ENCODE measurements at regions not wholly inside any gene's neighbourhood (a gene's known extent, or its start where the extent isn't known, plus 50 kb on each side); places are given as distances from the start of the nearest gene placed in this dataset.
"Not testable (repeated sequence)": the region's sequence is repeated elsewhere in the genome, so short reads cannot be mapped to it uniquely, and the experiment has no call there.

DNA sequence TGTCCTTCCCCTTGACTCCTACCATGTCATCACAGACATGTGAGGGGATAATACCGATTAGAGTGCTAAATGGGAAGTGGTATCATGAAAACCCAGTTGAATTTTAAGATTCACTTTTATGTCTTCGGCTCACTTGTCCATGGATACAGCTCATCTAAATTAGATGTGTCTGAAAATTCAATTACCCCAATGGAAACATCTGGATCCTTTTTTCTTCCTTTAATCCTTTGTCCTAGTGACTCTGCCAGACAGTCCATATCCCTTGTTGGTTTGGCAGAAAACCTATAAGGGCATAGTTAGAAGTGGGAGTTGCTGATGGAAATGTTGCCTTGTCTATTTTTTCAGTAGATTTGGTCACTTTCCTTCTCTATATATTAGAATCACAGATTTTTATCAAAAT lies 271.9 kb downstream of the MTERF1 start:
- CTCF ChIA-PET, result no interaction called here
- TF ChIP-seq CTCF (IDR thresholded peaks at IDR 0.05; ENCODE audit: control extremely low read depth, extremely low read depth, low read depth, missing control alignments), result no peak
- POLR2A ChIA-PET, result no interaction called here
- DNase-seq (ENCODE audit: extremely low spot score), result no peak

DNA sequence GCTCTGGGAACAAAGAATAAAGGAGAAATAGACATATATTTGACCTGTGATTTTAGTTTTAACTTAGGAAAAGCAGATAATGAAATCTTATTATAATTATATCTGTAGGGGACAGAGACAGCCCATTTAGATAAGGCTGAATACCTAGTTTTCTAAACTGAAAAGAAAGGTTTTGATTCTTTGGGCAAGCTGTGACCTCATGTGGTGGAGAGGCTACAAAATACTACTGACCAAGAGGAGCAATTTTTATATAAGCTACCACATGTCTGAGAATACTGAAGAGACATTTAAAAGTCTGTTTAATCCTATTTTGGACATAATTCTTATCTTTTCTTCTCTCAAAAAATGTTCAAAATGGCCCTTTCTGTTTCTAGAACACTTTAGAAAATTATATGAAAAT lies 271.0 kb downstream of the MTERF1 start:
- CTCF ChIA-PET, result no interaction called here
- DNase-seq (ENCODE audit: extremely low spot score), result no peak
- POLR2A ChIA-PET, result no interaction called here
- TF ChIP-seq CTCF (IDR thresholded peaks at IDR 0.05; ENCODE audit: control extremely low read depth, extremely low read depth, low read depth, missing control alignments), result peak; percentile 1

- DNase-seq (ENCODE audit: extremely low spot score), result no peak
- ChIA-PET POLR2A (no interaction called here), CTCF (no interaction called here)
- TF ChIP-seq CTCF (IDR thresholded peaks at IDR 0.05; ENCODE audit: control extremely low read depth, extremely low read depth, low read depth, missing control alignments), result no peak
Measured at GRCh38 chr7:91614431-91614830, 266.1 kb downstream of the MTERF1 start.

DNA sequence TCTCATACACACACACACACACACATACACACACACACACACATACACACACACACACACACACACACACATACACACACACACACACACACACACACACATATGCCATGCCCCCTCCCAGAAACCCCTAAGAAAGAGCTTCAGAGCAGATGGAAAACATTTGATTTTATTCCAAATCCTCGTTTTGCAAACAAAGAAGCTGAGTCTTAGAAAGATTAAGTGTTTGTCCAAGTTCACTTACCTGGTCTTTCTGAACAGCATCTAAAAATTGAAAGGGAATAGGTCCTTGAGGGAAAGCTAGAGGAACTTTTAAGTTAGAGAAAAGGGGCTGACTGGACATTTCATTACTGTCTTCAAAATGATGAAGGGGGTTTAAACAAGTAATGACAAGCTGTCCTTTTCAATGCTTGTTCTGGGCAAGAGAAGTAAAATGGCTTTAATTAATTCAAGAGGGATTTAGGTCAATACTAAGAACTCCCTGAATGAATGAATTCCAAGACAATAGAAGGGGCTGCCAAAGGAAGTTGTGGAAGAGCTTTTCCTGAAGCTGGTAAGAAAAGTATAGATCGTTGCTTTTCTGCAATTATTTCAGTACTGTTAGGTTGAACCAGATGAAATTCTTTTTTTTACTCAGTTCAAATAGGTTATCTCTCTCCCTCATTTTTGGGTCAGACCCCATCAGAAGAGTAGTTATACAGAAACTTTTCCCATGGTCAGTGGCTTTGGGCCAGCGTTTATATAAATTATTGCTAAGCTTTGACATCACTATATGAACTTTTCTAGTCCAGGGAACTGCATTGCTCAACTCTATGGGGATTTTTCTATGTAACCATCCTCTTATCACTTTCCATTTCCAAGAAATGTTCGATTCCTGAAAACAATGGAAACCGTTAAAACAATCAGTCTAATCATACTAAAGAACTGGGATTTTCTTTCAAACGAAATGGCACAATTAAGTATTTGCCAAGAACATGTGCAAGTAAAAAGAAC lies 261.4 kb downstream of the MTERF1 start:
- CTCF ChIA-PET, result interaction anchor here (1.0 kb wide), 1 partner anchor 14 kb away, joined by 4 read pairs; no protein-coding TSS in a partner anchor
- no peak for TF ChIP-seq CTCF (IDR thresholded peaks at IDR 0.05; ENCODE audit: control extremely low read depth, extremely low read depth, low read depth, missing control alignments)
- DNase-seq (ENCODE audit: extremely low spot score), result no peak
- POLR2A ChIA-PET, result no interaction called here

- POLR2A ChIA-PET, result no interaction called here
- no peak for TF ChIP-seq CTCF (IDR thresholded peaks at IDR 0.05; ENCODE audit: control extremely low read depth, extremely low read depth, low read depth, missing control alignments)
- no peak for DNase-seq (ENCODE audit: extremely low spot score)
- CTCF ChIA-PET, result no interaction called here
Measured at GRCh38 chr7:91620827-91621226, 259.7 kb downstream of the MTERF1 start.

DNA sequence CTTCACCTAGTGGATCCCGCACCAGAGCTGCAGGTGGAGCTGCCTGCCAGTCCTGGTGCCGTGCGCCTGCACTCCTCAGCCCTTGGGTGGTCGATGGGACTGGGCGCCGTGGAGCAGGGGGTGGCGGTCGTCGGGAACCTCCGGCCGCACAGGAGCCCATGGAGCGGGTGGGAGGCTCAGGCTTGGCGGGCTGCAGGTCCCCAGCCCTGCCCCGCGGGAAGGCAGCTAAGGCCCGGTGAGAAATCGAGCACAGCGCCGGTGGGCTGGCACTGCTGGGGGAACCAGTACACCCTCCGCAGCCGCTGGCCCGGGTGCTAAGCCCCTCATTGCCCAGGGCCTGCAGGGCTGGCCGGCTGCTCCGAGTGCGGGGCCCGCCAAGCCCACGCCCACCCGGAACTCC lies 253.2 kb downstream of the MTERF1 start:
- POLR2A ChIA-PET; CTCF ChIA-PET; DNase-seq (ENCODE audit: extremely low spot score): not testable (repeated sequence)

DNA sequence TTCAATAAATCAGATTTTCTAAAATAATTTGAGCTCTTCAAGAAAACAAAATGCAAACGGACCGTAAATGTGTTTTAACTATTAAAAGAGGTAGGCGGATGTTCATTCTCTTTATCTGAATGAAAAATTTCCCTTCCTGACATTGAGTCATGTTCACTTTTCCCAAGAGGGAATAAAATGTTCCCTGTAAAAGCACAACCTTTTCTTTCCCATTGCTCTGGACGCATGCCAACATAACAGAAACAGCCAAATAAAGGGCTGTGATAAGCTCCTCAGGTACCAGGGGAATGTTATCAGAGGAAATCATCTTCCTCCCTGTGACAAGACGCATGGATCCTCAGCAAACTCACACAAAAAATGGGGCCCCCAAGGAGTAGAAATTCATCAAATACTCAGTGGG lies 251.8 kb downstream of the MTERF1 start:
- ChIA-PET POLR2A (no interaction called here), CTCF (no interaction called here)
- no peak for DNase-seq (ENCODE audit: extremely low spot score)
- no peak for TF ChIP-seq CTCF (IDR thresholded peaks at IDR 0.05; ENCODE audit: control extremely low read depth, extremely low read depth, low read depth, missing control alignments)

Data from GM10248 (cell line).